ENCODE measurements at regions not wholly inside any gene's neighbourhood (a gene's known extent, or its start where the extent isn't known, plus 50 kb on each side); places are given as distances from the start of the nearest gene placed in this dataset.

- no peak for DNase-seq
- Histone ChIP-seq H3K27ac (no peak overlapping the region), H3K4me3 (no peak overlapping the region), H3K27me3 (no peaks in the 10 kb centered on the region), H3K4me1 (no peaks in the 10 kb centered on the region), H3K36me3 (no peaks in the 10 kb centered on the region), H3K9me3 (no peaks in the 10 kb centered on the region)
- no peak for ATAC-seq (ENCODE audit: low FRiP score in 2 of 2)
- 48 to 56% methylated on average over 26 to 29 of the region's 29 CpGs for WGBS, 2 donors
- TF ChIP-seq POLR2A (IDR thresholded peaks at IDR 0.05) = no peak
- no peak for TF ChIP-seq EP300 (IDR thresholded peaks at IDR 0.05)
- no peak for TF ChIP-seq POLR2AphosphoS5 (IDR thresholded peaks at IDR 0.05)
- TF ChIP-seq, protein P1, sequence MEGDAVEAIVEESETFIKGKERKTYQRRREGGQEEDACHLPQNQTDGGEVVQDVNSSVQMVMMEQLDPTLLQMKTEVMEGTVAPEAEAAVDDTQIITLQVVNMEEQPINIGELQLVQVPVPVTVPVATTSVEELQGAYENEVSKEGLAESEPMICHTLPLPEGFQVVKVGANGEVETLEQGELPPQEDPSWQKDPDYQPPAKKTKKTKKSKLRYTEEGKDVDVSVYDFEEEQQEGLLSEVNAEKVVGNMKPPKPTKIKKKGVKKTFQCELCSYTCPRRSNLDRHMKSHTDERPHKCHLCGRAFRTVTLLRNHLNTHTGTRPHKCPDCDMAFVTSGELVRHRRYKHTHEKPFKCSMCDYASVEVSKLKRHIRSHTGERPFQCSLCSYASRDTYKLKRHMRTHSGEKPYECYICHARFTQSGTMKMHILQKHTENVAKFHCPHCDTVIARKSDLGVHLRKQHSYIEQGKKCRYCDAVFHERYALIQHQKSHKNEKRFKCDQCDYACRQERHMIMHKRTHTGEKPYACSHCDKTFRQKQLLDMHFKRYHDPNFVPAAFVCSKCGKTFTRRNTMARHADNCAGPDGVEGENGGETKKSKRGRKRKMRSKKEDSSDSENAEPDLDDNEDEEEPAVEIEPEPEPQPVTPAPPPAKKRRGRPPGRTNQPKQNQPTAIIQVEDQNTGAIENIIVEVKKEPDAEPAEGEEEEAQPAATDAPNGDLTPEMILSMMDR (IDR thresholded peaks at IDR 0.05) = no peak
Measured at GRCh38 chrX:1076871-1077651, 135.4 kb downstream of the CRLF2 start.

GRCh38 chrX:1075741-1076140, 136.7 kb downstream of the CRLF2 start:
- Histone ChIP-seq H3K36me3 (no peaks in the 10 kb centered on the region), H3K27me3 (no peaks in the 10 kb centered on the region), H3K4me1 (no peaks in the 10 kb centered on the region), H3K27ac (no peak overlapping the region), H3K4me3 (no peak overlapping the region), H3K9me3 (no peaks in the 10 kb centered on the region)
- 93 to 96% methylated on average over 7 of the region's 7 CpGs for WGBS, 2 donors
- ATAC-seq (ENCODE audit: low FRiP score in 2 of 2) = no peak
- DNase-seq = no peak
- TF ChIP-seq POLR2A (IDR thresholded peaks at IDR 0.05) (no peak), POLR2AphosphoS5 (IDR thresholded peaks at IDR 0.05) (no peak), EP300 (IDR thresholded peaks at IDR 0.05) (no peak)
- TF ChIP-seq, protein P1 (IDR thresholded peaks at IDR 0.05) = no peak

DNA sequence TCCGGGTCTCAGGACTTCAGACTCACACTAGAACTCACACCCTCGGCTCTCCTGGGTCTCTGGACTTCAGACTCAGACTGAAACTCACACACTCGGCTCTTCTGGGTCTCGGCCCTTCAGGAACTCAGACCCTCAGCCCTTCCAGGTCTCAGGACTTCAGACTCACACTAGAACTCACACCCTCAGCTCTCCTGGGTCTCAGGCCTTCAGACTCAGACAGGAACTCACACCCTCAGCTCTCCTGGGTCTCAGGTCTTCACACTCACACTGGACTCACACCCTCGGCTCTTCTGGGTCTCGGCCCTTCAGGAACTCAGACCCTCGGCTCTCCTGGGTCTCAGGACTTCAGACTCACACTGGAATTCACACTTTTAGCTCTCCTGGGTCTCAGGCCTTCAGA, 137.3 kb downstream of the CRLF2 start:
- H3K36me3 ChIP-seq = no peaks in the 10 kb centered on the region
- no peak overlapping the region for H3K27ac ChIP-seq
- no peaks in the 10 kb centered on the region for H3K4me1 ChIP-seq
- 78 to 82% methylated on average over 7 of the region's 7 CpGs for WGBS, 2 donors
- no peaks in the 10 kb centered on the region for H3K9me3 ChIP-seq
- no peak for DNase-seq
- TF ChIP-seq EP300 (IDR thresholded peaks at IDR 0.05) = no peak
- TF ChIP-seq, protein P1 (IDR thresholded peaks at IDR 0.05) = no peak
- TF ChIP-seq POLR2A (IDR thresholded peaks at IDR 0.05) = no peak
- no peak for TF ChIP-seq POLR2AphosphoS5 (IDR thresholded peaks at IDR 0.05)
- H3K4me3 ChIP-seq = no peak overlapping the region
- no peak for ATAC-seq (ENCODE audit: low FRiP score in 2 of 2)
- H3K27me3 ChIP-seq = no peaks in the 10 kb centered on the region

DNA sequence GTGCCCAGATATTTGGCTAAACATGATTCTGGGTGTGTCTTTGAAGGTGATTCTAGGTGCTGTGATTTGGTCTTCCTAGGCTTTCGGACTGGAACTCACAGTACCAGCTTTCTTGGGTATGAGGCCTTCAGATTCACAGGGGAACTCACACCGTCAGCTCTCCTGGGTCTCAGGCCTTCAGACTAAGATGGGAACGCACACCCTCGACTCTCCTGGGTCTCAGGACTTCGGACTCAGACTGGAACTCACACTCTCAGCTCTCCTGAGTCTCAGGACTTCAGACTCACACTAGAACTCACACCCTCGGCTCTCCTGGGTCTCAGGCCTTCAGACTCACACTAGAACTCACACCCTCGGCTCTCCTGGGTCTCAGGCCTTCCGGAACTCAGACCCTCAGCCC, 137.7 kb downstream of the CRLF2 start:
- TF ChIP-seq EP300 (IDR thresholded peaks at IDR 0.05) (no peak), POLR2AphosphoS5 (IDR thresholded peaks at IDR 0.05) (no peak), POLR2A (IDR thresholded peaks at IDR 0.05) (no peak)
- TF ChIP-seq, protein P1 (IDR thresholded peaks at IDR 0.05) = no peak
- H3K4me3 ChIP-seq = no peak overlapping the region
- no peak for ATAC-seq (ENCODE audit: low FRiP score in 2 of 2)
- no peaks in the 10 kb centered on the region for H3K9me3 ChIP-seq
- no peaks in the 10 kb centered on the region for H3K27me3 ChIP-seq
- no peaks in the 10 kb centered on the region for H3K4me1 ChIP-seq
- DNase-seq = no peak
- H3K27ac ChIP-seq = no peak overlapping the region
- WGBS, 2 donors = 59 to 60% methylated on average over 7 to 8 of the region's 8 CpGs
- H3K36me3 ChIP-seq = no peaks in the 10 kb centered on the region

DNA sequence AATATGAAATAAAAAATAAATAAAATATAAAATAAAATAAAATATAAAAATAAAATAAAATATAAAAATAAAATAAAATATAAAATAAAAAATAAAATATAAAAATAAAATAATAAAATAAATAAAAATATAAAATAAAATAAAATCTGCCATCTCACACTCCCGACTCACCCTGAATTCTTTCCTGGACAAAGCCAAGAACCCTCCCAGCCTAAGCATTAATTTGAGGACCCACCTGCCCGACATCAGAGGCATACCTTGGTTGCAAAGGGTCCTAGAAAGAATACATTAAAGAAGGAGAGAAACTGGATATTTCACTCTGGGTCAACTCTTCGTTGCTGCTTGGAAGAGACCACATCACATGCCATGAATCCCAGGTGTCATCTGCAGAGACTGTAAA, 138.3 kb downstream of the CRLF2 start:
- Histone ChIP-seq H3K4me1 (no peaks in the 10 kb centered on the region), H3K36me3 (no peaks in the 10 kb centered on the region), H3K27me3 (no peaks in the 10 kb centered on the region), H3K4me3 (no peak overlapping the region), H3K27ac (no peak overlapping the region), H3K9me3 (no peaks in the 10 kb centered on the region)
- 93% methylated on average over 3 of the region's 3 CpGs for WGBS, 2 donors
- DNase-seq = no peak
- ATAC-seq (ENCODE audit: low FRiP score in 2 of 2) = no peak
- TF ChIP-seq POLR2A (IDR thresholded peaks at IDR 0.05) = no peak
- TF ChIP-seq, protein P1 (IDR thresholded peaks at IDR 0.05) = no peak
- no peak for TF ChIP-seq POLR2AphosphoS5 (IDR thresholded peaks at IDR 0.05)
- TF ChIP-seq EP300 (IDR thresholded peaks at IDR 0.05) = no peak

Data from upper lobe of left lung (tissue), 6 donors.